ENCODE measurements at regions not wholly inside any gene's neighbourhood (a gene's known extent, or its start where the extent isn't known, plus 50 kb on each side); places are given as distances from the start of the nearest gene placed in this dataset.

- no peak for TF ChIP-seq POLR2A (IDR thresholded peaks at IDR 0.05)
- TF ChIP-seq, protein P1, sequence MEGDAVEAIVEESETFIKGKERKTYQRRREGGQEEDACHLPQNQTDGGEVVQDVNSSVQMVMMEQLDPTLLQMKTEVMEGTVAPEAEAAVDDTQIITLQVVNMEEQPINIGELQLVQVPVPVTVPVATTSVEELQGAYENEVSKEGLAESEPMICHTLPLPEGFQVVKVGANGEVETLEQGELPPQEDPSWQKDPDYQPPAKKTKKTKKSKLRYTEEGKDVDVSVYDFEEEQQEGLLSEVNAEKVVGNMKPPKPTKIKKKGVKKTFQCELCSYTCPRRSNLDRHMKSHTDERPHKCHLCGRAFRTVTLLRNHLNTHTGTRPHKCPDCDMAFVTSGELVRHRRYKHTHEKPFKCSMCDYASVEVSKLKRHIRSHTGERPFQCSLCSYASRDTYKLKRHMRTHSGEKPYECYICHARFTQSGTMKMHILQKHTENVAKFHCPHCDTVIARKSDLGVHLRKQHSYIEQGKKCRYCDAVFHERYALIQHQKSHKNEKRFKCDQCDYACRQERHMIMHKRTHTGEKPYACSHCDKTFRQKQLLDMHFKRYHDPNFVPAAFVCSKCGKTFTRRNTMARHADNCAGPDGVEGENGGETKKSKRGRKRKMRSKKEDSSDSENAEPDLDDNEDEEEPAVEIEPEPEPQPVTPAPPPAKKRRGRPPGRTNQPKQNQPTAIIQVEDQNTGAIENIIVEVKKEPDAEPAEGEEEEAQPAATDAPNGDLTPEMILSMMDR (IDR thresholded peaks at IDR 0.05) = no peak
Measured at GRCh38 chr2:80887841-80888378, 583.4 kb upstream of the LRRTM1 start.

Measured in testis (tissue), 2 donors.